ENCODE measurements at regions not wholly inside any gene's neighbourhood (a gene's known extent, or its start where the extent isn't known, plus 50 kb on each side); places are given as distances from the start of the nearest gene placed in this dataset.

DNA sequence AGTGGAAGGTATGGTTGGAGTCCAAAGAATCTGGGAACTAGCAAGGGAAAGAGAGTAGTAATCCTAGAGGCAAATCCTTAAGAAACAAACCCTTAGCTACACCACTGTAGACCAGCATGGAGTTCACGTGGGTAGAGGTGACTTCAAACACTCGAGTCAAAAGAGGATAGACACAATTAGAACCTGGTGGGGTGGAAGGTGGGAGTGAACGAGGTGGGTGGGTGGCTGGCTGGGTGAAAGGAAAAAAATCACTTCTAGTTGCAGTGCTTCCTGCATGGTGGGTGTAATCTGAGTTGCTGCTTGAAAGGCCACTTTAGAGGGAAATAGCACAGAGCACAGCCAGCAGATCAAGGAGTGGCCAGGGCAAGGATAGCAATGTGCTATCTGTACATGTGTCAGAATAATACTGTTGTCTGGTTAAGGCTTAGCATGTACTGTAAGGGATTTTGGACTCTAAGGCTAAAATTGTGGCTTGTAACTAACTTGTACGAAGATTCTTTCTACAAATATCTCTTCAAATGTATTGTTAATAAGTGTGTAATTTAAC is 356.2 kb downstream of the GRIA2 start:
- H3K4me3 ChIP-seq (ENCODE audit: low read length): no peak overlapping the region
- TF ChIP-seq, protein P1, sequence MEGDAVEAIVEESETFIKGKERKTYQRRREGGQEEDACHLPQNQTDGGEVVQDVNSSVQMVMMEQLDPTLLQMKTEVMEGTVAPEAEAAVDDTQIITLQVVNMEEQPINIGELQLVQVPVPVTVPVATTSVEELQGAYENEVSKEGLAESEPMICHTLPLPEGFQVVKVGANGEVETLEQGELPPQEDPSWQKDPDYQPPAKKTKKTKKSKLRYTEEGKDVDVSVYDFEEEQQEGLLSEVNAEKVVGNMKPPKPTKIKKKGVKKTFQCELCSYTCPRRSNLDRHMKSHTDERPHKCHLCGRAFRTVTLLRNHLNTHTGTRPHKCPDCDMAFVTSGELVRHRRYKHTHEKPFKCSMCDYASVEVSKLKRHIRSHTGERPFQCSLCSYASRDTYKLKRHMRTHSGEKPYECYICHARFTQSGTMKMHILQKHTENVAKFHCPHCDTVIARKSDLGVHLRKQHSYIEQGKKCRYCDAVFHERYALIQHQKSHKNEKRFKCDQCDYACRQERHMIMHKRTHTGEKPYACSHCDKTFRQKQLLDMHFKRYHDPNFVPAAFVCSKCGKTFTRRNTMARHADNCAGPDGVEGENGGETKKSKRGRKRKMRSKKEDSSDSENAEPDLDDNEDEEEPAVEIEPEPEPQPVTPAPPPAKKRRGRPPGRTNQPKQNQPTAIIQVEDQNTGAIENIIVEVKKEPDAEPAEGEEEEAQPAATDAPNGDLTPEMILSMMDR (conservative IDR thresholded peaks at IDR 0.05; ENCODE audit: low read depth, low read length): no peak
- no peak for DNase-seq (ENCODE audit: low read depth)

DNA sequence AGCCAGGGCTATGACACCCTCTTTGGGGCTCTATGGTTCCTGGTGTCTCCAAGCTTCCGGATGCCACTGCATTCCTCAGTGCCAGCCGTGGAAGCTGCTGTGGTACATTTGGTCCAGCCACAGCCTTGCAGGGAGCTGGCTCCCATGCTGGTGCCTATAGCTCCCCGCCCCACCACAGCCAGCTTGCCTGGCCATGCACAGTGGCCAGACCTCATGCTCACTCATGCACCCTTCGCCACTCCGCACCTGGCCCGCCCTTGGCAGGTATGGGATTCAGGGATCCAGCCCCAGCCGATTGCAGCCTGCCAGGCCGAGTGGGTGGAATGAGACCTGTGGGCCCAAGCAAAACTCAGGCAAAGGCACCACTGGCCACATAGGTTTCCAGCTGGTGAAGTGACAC is 354.8 kb downstream of the GRIA2 start:
- DNase-seq (ENCODE audit: low read depth): no peak
- TF ChIP-seq, protein P1 (conservative IDR thresholded peaks at IDR 0.05; ENCODE audit: low read depth, low read length): no peak
- H3K4me3 ChIP-seq (ENCODE audit: low read length): no peak overlapping the region

GRCh38 chr4:157574606-157575005 is 354.1 kb downstream of the GRIA2 start:
- no peak overlapping the region for H3K4me3 ChIP-seq (ENCODE audit: low read length)
- TF ChIP-seq, protein P1 (conservative IDR thresholded peaks at IDR 0.05; ENCODE audit: low read depth, low read length): no peak
- no peak for DNase-seq (ENCODE audit: low read depth)

GRCh38 chr4:157572951-157573350 is 352.4 kb downstream of the GRIA2 start:
- TF ChIP-seq, protein P1 (conservative IDR thresholded peaks at IDR 0.05; ENCODE audit: low read depth, low read length): no peak
- no peak for DNase-seq (ENCODE audit: low read depth)
- H3K4me3 ChIP-seq (ENCODE audit: low read length): no peak overlapping the region

DNA sequence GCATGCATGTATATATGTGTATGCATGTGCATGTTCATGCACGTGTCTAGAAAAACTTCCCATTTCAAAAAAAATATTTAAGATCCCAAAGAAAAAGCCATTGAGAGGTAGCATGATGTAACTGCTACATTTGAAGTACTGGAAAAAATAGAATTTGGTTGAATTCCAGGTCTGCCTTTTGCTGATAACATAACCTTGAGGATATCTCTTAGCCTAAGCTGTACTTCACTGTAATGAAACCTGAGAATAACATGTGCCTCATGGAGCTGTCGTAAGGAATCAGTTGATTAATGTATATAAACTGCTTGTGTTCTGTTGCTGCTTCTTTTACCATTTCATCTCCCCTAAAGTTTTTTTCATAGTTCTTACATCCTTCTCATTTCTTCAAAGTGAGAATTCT is 351.8 kb downstream of the GRIA2 start:
- TF ChIP-seq, protein P1 (conservative IDR thresholded peaks at IDR 0.05; ENCODE audit: low read depth, low read length): no peak
- DNase-seq (ENCODE audit: low read depth): no peak
- H3K4me3 ChIP-seq (ENCODE audit: low read length): no peak overlapping the region

- TF ChIP-seq, protein P1 (conservative IDR thresholded peaks at IDR 0.05; ENCODE audit: low read depth, low read length): no peak
- no peak for DNase-seq (ENCODE audit: low read depth)
- H3K4me3 ChIP-seq (ENCODE audit: low read length): no peak overlapping the region
Observed at GRCh38 chr4:157564771-157565170, 344.2 kb downstream of the GRIA2 start.

DNA sequence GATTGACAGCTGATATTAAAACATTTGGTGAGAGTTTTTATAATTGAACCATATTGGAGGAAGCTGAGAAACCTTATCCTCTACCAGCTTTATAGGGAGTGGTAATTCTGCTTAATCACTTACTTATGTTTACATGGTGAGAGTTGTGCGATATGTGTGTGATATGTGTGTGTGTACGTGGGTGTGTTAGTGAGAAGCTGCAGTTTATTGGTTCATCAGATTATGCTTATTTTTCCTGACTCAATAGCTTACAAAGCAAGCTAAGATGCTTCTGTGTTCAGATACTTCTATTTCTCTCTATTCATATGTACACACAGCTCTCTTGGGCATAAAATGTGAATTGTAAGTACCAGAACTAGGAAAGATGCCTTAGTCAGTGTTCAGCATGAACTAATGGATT is 343.7 kb downstream of the GRIA2 start:
- no peak for DNase-seq (ENCODE audit: low read depth)
- TF ChIP-seq, protein P1 (conservative IDR thresholded peaks at IDR 0.05; ENCODE audit: low read depth, low read length): no peak
- no peak overlapping the region for H3K4me3 ChIP-seq (ENCODE audit: low read length)

All from retinal pigment epithelial cell (primary cell).